Suppressor macrophage (primary cell): ENCODE measurements at regions not wholly inside any gene's neighbourhood (a gene's known extent, or its start where the extent isn't known, plus 50 kb on each side); places are given as distances from the start of the nearest gene placed in this dataset.
"Not testable (repeated sequence)": the region's sequence is repeated elsewhere in the genome, so short reads cannot be mapped to it uniquely, and the experiment has no call there.

Source experiments
- DNase-seq, 4 experiments: peaks; one replicate each; pipeline ENCODE4 v3.0.0-alpha.2; 2020 to 2022

- DNase-seq, result no peak
Measured at GRCh38 chr1:212155219-212155618, 119.7 kb downstream of the DTL start.

- no peak for DNase-seq
Measured at GRCh38 chr1:212157252-212157651, 121.7 kb downstream of the DTL start.

- no peak for DNase-seq
Measured at GRCh38 chr1:212158912-212159796, 123.6 kb downstream of the DTL start.

GRCh38 chr1:212161231-212161781 is 123.9 kb upstream of the PPP2R5A start:
- peak; percentile 32 to 66 (median 49) for DNase-seq

GRCh38 chr1:212162635-212163034 is 122.6 kb upstream of the PPP2R5A start:
- peak in 3 of 4 experiments; percentile 41 to 47 (median 45) for DNase-seq

GRCh38 chr1:212164095-212164872 is 120.9 kb upstream of the PPP2R5A start:
- no peak for DNase-seq

- DNase-seq, result no peak
Measured at GRCh38 chr1:212166244-212166643, 119.0 kb upstream of the PPP2R5A start.

GRCh38 chr1:212166644-212167043 is 118.6 kb upstream of the PPP2R5A start:
- no peak for DNase-seq

- DNase-seq, result peak; percentile 81 to 90 (median 86)
Measured at GRCh38 chr1:212167098-212167497, 118.1 kb upstream of the PPP2R5A start.

GRCh38 chr1:212173567-212173966 is 111.6 kb upstream of the PPP2R5A start:
- DNase-seq, result no peak

- not testable (repeated sequence) for DNase-seq
Measured at GRCh38 chr1:212174295-212174694, 110.9 kb upstream of the PPP2R5A start.

GRCh38 chr1:212177542-212177941 is 107.7 kb upstream of the PPP2R5A start:
- no peak for DNase-seq

- DNase-seq, result peak; percentile 56 to 82 (median 72)
Measured at GRCh38 chr1:212178851-212179250, 106.4 kb upstream of the PPP2R5A start.

- peak; percentile 66 to 86 (median 74) for DNase-seq
Measured at GRCh38 chr1:212179394-212180076, 105.7 kb upstream of the PPP2R5A start.

GRCh38 chr1:212181015-212181882 is 104.0 kb upstream of the PPP2R5A start:
- no peak for DNase-seq

GRCh38 chr1:212182171-212182570 is 103.0 kb upstream of the PPP2R5A start:
- no peak for DNase-seq

GRCh38 chr1:212182579-212182978 is 102.6 kb upstream of the PPP2R5A start:
- peak in 2 of 4 experiments; percentile 26 to 37 for DNase-seq

- DNase-seq, result peak; percentile 26 to 74 (median 61)
Measured at GRCh38 chr1:212186427-212187207, 98.6 kb upstream of the PPP2R5A start.

GRCh38 chr1:212188599-212189351 is 96.4 kb upstream of the PPP2R5A start:
- no peak for DNase-seq

GRCh38 chr1:212189352-212189738 is 95.9 kb upstream of the PPP2R5A start:
- DNase-seq, result no peak
